NB4 (cell line): ENCODE measurements at regions not wholly inside any gene's neighbourhood (a gene's known extent, or its start where the extent isn't known, plus 50 kb on each side); places are given as distances from the start of the nearest gene placed in this dataset.

Experiments
- CTCF ChIP-seq: IDR thresholded peaks from one replicate; pipeline ENCODE4 v1.5.1; 2012; ENCODE audit warnings: low read depth, low read length
- MAX ChIP-seq: IDR thresholded peaks from 2 replicates; pipeline ENCODE4 v1.6.1; 2011; ENCODE audit warnings: low read depth, low read length
- MYC ChIP-seq: IDR thresholded peaks from 2 replicates; pipeline ENCODE4 v1.6.1; 2011; ENCODE audit warnings: low read depth, low read length
- POLR2A ChIP-seq: IDR thresholded peaks from 2 replicates; pipeline ENCODE4 v1.6.1; 2011; ENCODE audit warnings: mild to moderate bottlenecking; ENCODE audit not compliant: insufficient read length; ENCODE audit errors: extremely low read depth

GRCh38 chr16:74104022-74104421, 192.6 kb upstream of the PSMD7 start:
- TF ChIP-seq POLR2A (no peak), CTCF (no peak), MAX (no peak), MYC (no peak)
